MCF 10A (cell line): ENCODE measurements at regions not wholly inside any gene's neighbourhood (a gene's known extent, or its start where the extent isn't known, plus 50 kb on each side); places are given as distances from the start of the nearest gene placed in this dataset.

Source experiments
- BruUV-seq: library from RNA; stranded (reverse); fragments of 400-500 nt; replicated peaks from 2 replicates; lab custom pipeline; 2021; lab: Mats Ljungman, UMichigan
- CTCF ChIA-PET: fragments of 300-600 bp; sonication (Branson Sonifier 250); formaldehyde crosslinking; extraction: SDS; loops from one replicate; lab custom pipeline; 2021; ENCODE audit warnings: antibody characterized with exemption, inconsistent platforms; lab: Yijun Ruan, JAX
- POLR2A ChIA-PET: fragments of 300-600, 350-650 bp; sonication (Branson Sonifier 250); formaldehyde crosslinking; extraction: SDS; loops from one replicate; lab custom pipeline; 2020; ENCODE audit warnings: antibody characterized with exemption, inconsistent platforms; lab: Yijun Ruan, JAX
- DNase-seq: peaks from one replicate; pipeline ENCODE4 v3.0.0-alpha.2; 2018; ENCODE audit not compliant: unreplicated experiment
- H3K27ac Mint-ChIP-seq: one replicate; pipeline ENCODE4 v1.8.0; 2022; ENCODE audit warnings: mild to moderate bottlenecking, low read depth, mixed read lengths; ENCODE audit not compliant: unreplicated experiment
- H3K27me3 Mint-ChIP-seq: one replicate; pipeline ENCODE4 v1.8.0; 2022; ENCODE audit warnings: mixed read lengths; ENCODE audit not compliant: insufficient read depth, unreplicated experiment
- H3K36me3 Mint-ChIP-seq: one replicate; pipeline ENCODE4 v1.8.0; 2022; ENCODE audit warnings: mild to moderate bottlenecking, moderate library complexity, mixed read lengths; ENCODE audit not compliant: insufficient read depth, unreplicated experiment
- H3K4me1 Mint-ChIP-seq: one replicate; pipeline ENCODE4 v1.8.0; 2022; ENCODE audit warnings: mixed read lengths; ENCODE audit not compliant: insufficient read depth, unreplicated experiment
- H3K4me3 Mint-ChIP-seq: one replicate; pipeline ENCODE4 v1.8.0; 2022; ENCODE audit warnings: mild to moderate bottlenecking, moderate library complexity, mixed read lengths; ENCODE audit not compliant: unreplicated experiment
- H3K9me3 Mint-ChIP-seq: one replicate; pipeline ENCODE4 v1.8.0; 2022; ENCODE audit warnings: mixed read lengths; ENCODE audit not compliant: unreplicated experiment
- CTCF ChIP-seq: fragments of 200-600 bp; IDR thresholded peaks from one replicate; pipeline ENCODE4 v1.8.0; 2022; ENCODE audit warnings: antibody characterized with exemption, mild to moderate bottlenecking; ENCODE audit not compliant: unreplicated experiment
- intact Hi-C: fragments of 100-400 bp; cut with micrococcal nuclease; formaldehyde crosslinking; loops from 2 replicates; pipeline ENCODE4 v1.14.1; 2022

- H3K4me1 Mint-ChIP-seq: no peaks in the 10 kb centered on the region
- H3K27ac Mint-ChIP-seq: no peak overlapping the region
- ChIA-PET CTCF (interaction anchor here (1.0 kb wide), 1 partner anchor 190 kb away, joined by 9 read pairs; no protein-coding TSS in a partner anchor), POLR2A (interaction anchor here (0.8 to 1.0 kb wide), 2 partner anchors 11 to 12 kb away, joined by 4 read pairs; no protein-coding TSS in a partner anchor)
- H3K9me3 Mint-ChIP-seq: no peaks in the 10 kb centered on the region
- no peak for TF ChIP-seq CTCF
- no peak overlapping the region for H3K4me3 Mint-ChIP-seq
- intact Hi-C loops: no loop called here
- H3K27me3 Mint-ChIP-seq: peaks cover 54% of the 10 kb centered on the region
- DNase-seq: no peak
- no peaks in the 10 kb centered on the region for H3K36me3 Mint-ChIP-seq
- BruUV-seq: no TSS peak
Observed at GRCh38 chr1:228894442-228894989, 159.2 kb downstream of the RHOU start.

- no peaks in the 10 kb centered on the region for H3K9me3 Mint-ChIP-seq
- H3K36me3 Mint-ChIP-seq: peaks cover 6% of the 10 kb centered on the region
- ChIA-PET CTCF (interaction anchor here (0.6 to 1.6 kb wide), 2 partner anchors 13 to 16 kb away, joined by 3 to 4 read pairs; no protein-coding TSS in a partner anchor), POLR2A (interaction anchor here (1.2 kb wide), 1 partner anchor 8 kb away, joined by 3 read pairs; no protein-coding TSS in a partner anchor)
- no peak overlapping the region for H3K27ac Mint-ChIP-seq
- TF ChIP-seq CTCF: no peak
- peaks cover 65% of the 10 kb centered on the region for H3K27me3 Mint-ChIP-seq
- peaks cover 13% of the 10 kb centered on the region for H3K4me1 Mint-ChIP-seq
- no peak overlapping the region for H3K4me3 Mint-ChIP-seq
- intact Hi-C loops: no loop called here
- no peak for DNase-seq
- BruUV-seq: no TSS peak
Observed at GRCh38 chr1:228897901-228898300, 162.6 kb downstream of the RHOU start.

- no peak for DNase-seq
- no peaks in the 10 kb centered on the region for H3K9me3 Mint-ChIP-seq
- H3K4me3 Mint-ChIP-seq: no peak overlapping the region
- H3K27ac Mint-ChIP-seq: no peak overlapping the region
- no TSS peak for BruUV-seq
- ChIA-PET POLR2A (interaction anchor here (1.2 kb wide), 1 partner anchor 9 kb away, joined by 3 read pairs; no protein-coding TSS in a partner anchor), CTCF (interaction anchor here (0.6 to 1.6 kb wide), 3 partner anchors 13 to 19 kb away, joined by 3 to 4 read pairs (median 3); no protein-coding TSS in a partner anchor)
- intact Hi-C loops: no loop called here
- H3K36me3 Mint-ChIP-seq: peaks cover 6% of the 10 kb centered on the region
- peaks cover 20% of the 10 kb centered on the region for H3K4me1 Mint-ChIP-seq
- TF ChIP-seq CTCF: no peak
- H3K27me3 Mint-ChIP-seq: peaks cover 66% of the 10 kb centered on the region
Observed at GRCh38 chr1:228898582-228898992, 163.3 kb downstream of the RHOU start.

- Mint-ChIP-seq H3K36me3 (peaks cover 6% of the 10 kb centered on the region), H3K4me3 (no peak overlapping the region), H3K9me3 (no peaks in the 10 kb centered on the region), H3K27me3 (peaks cover 62% of the 10 kb centered on the region), H3K27ac (no peak overlapping the region), H3K4me1 (peaks cover 24% of the 10 kb centered on the region)
- no peak for TF ChIP-seq CTCF
- BruUV-seq: no TSS peak
- ChIA-PET POLR2A (interaction anchor here (0.5 to 1.5 kb wide), 3 partner anchors 61 to 146 kb away, joined by 3 read pairs; no protein-coding TSS in a partner anchor), CTCF (interaction anchor here (1.2 kb wide), 1 partner anchor 56 kb away, joined by 3 read pairs; no protein-coding TSS in a partner anchor)
- DNase-seq: no peak
- intact Hi-C loops: no loop called here
Observed at GRCh38 chr1:228899421-228899956, 164.2 kb downstream of the RHOU start.
